K562 (cell line): ENCODE measurements at regions not wholly inside any gene's neighbourhood (a gene's known extent, or its start where the extent isn't known, plus 50 kb on each side); places are given as distances from the start of the nearest gene placed in this dataset.

Experiments
- ATAC-seq: fragments of 200-7000 bp; cut with Tn5 transposase; 3 replicates; pipeline ENCODE4 v1.9.1; 2020; ENCODE audit warnings: moderate library complexity
- BruUV-seq: library from RNA; stranded (reverse); fragments of 400-500 nt; replicated peaks from 2 replicates; lab custom pipeline; 2021; lab: Mats Ljungman, UMichigan
- CTCF ChIA-PET: fragments of 300-600 bp; formaldehyde crosslinking; extraction: SDS; loops from one replicate; lab custom pipeline; 2021; ENCODE audit warnings: low intra/inter-chr PET ratio; lab: Yijun Ruan, JAX
- POLR2A ChIA-PET: fragments of 300-600, 350-650 bp; sonication (Branson Sonifier 250); formaldehyde crosslinking; extraction: SDS; loops from one replicate; lab custom pipeline; 2021; ENCODE audit warnings: antibody characterized with exemption, inconsistent platforms; lab: Yijun Ruan, JAX
- DNase-seq, 4 experiments: peaks; one replicate each; pipeline versions ENCODE4 v3.0.0 to v3.0.0-alpha.2; 2011 to 2018; ENCODE audit warnings: low spot score in 3 of 4, mixed read lengths in 3 of 4; ENCODE audit errors: extremely low read depth in 1 of 4
- FAIRE-seq: peaks from 2 replicates; lab custom pipeline; 2011; peaks lifted over from hg19 to GRCh38; lab: Jason Lieb, UNC
- H2AFZ ChIP-seq: 2 replicates; pipeline ENCODE4 v1.6.0; 2011; ENCODE audit warnings: low read depth, low read length, control low read depth, inconsistent platforms
- H3K27ac ChIP-seq: fragments of 200-600 bp; 3 replicates; pipeline ENCODE4 v1.8.0; 2011; ENCODE audit warnings: low read depth, mild to moderate bottlenecking, control low read depth, inconsistent platforms, low read length, moderate library complexity, mixed read lengths; ENCODE audit errors: extremely low read depth
- H3K27me3 ChIP-seq, 2 experiments: fragments of 300-600 bp in 1 of 2; 2 replicates in 1 of 2; 3 replicates in 1 of 2; pipeline versions ENCODE4 v1.6.0 to v1.8.0; 2011; ENCODE audit warnings: inconsistent platforms in 2 of 2, low read length in 2 of 2, mild to moderate bottlenecking in 1 of 2, mixed read lengths in 1 of 2, moderate library complexity in 1 of 2; ENCODE audit not compliant: control insufficient read depth in 2 of 2, insufficient read depth in 2 of 2
- H3K36me3 ChIP-seq: fragments of 300-600 bp; 3 replicates; pipeline ENCODE4 v1.8.0; 2011; ENCODE audit warnings: mild to moderate bottlenecking, low read length, inconsistent platforms; ENCODE audit not compliant: control insufficient read depth, insufficient read depth
- H3K4me1 ChIP-seq, 2 experiments: fragments of 200-600 bp in 1 of 2; replicated peaks in 1 of 2; 2 replicates in 1 of 2; 3 replicates in 1 of 2; pipeline versions ENCODE4 v1.5.1 to v1.8.0; 2011; ENCODE audit warnings: inconsistent platforms in 2 of 2, low read length in 2 of 2, mild to moderate bottlenecking in 1 of 2, mixed read lengths in 1 of 2, moderate library complexity in 1 of 2; ENCODE audit not compliant: control insufficient read depth in 2 of 2, insufficient read depth in 2 of 2
- H3K4me2 ChIP-seq: 2 replicates; pipeline ENCODE4 v1.6.1; 2011; ENCODE audit warnings: low read length, control low read depth, inconsistent platforms, mixed read lengths; ENCODE audit not compliant: insufficient read depth
- H3K4me3 ChIP-seq: fragments of 200-600 bp; sonication (generic), shearing (Covaris generic); 2 replicates; pipeline ENCODE4 v1.5.1; 2016; ENCODE audit warnings: control low read depth, inconsistent platforms
- H3K79me2 ChIP-seq: fragments of 200-600 bp; 3 replicates; pipeline ENCODE4 v1.8.0; 2011; ENCODE audit warnings: low read length, inconsistent platforms; ENCODE audit not compliant: control insufficient read depth, insufficient read depth
- H3K9ac ChIP-seq, 2 experiments: 2 replicates each; pipeline versions ENCODE4 v1.6.0 to v1.6.1; 2011; ENCODE audit warnings: low read depth in 2 of 2, low read length in 2 of 2, control low read depth in 1 of 2, inconsistent platforms in 1 of 2, mild to moderate bottlenecking in 1 of 2, mixed read lengths in 1 of 2; ENCODE audit not compliant: insufficient read depth in 1 of 2
- H3K9me1 ChIP-seq: one replicate; pipeline ENCODE4 v1.6.0; 2011; ENCODE audit warnings: inconsistent platforms, mild to moderate bottlenecking, low read length, moderate library complexity; ENCODE audit not compliant: control insufficient read depth, insufficient read depth
- H3K9me3 ChIP-seq: replicated peaks from 2 replicates; pipeline ENCODE4 v1.5.1; 2011; ENCODE audit warnings: low read depth, low read length, inconsistent platforms; ENCODE audit not compliant: control insufficient read depth, insufficient read depth
- H4K20me1 ChIP-seq: replicated peaks from 2 replicates; pipeline ENCODE4 v1.6.1; 2011; ENCODE audit warnings: low read length, inconsistent platforms, mixed read lengths; ENCODE audit not compliant: control insufficient read depth, insufficient read depth
- CCNT2 ChIP-seq: IDR thresholded peaks from 2 replicates; pipeline ENCODE4 v1.6.1; 2011; ENCODE audit warnings: borderline replicate concordance, low read depth, mild to moderate bottlenecking, moderate library complexity, mixed read lengths, low read length; ENCODE audit not compliant: insufficient read length; ENCODE audit errors: extremely low read depth
- EHMT2 ChIP-seq: fragments of 450-650 bp; IDR thresholded peaks from 2 replicates; pipeline ENCODE4 v1.6.1; 2018; ENCODE audit warnings: antibody characterized with exemption
- GTF2A2 ChIP-seq: IDR thresholded peaks from 2 replicates; pipeline ENCODE4 v1.6.1; 2016; ENCODE audit warnings: mild to moderate bottlenecking, missing genetic modification characterization, missing compliant biosample characterization
- KHSRP ChIP-seq: fragments of 450-650 bp; IDR thresholded peaks from 2 replicates; pipeline ENCODE4 v1.6.1; 2017
- KLF10 ChIP-seq: fragments of 250-450 bp; sonication (Bioruptor Pico); IDR thresholded peaks from 2 replicates; pipeline ENCODE4 v1.6.1; 2021; ENCODE audit warnings: matching md5 sums
- NFIX ChIP-seq: fragments of 250-450 bp; sonication (Bioruptor Pico); IDR thresholded peaks from 2 replicates; pipeline ENCODE4 v1.4.0; 2020; ENCODE audit warnings: low read depth, mild to moderate bottlenecking, moderate library complexity
- PHF8 ChIP-seq: fragments of 200-600 bp; sonication (generic); IDR thresholded peaks from 2 replicates; pipeline ENCODE4 v1.6.1; 2012; ENCODE audit warnings: mixed run types, mild to moderate bottlenecking, inconsistent platforms, low read length, moderate library complexity, borderline replicate concordance
- ZNF644 ChIP-seq: fragments of 200-800 bp; sonication (Bioruptor generic); IDR thresholded peaks from 2 replicates; pipeline ENCODE4 v1.6.1; 2016; ENCODE audit warnings: low read depth, missing genetic modification characterization, missing compliant biosample characterization
- WGBS: fragments of 100-300 bp; shearing (Covaris generic); methylation state at CpG from one replicate; pipeline ENCODE4 v1.1.6; 2016; ENCODE audit warnings: low coverage, mixed read lengths; ENCODE audit not compliant: insufficient coverage; ENCODE audit errors: missing lambda C conversion rate; 5-methylcytosine and 5-hydroxymethylcytosine counted together
- in situ Hi-C: fragments of 300-500 bp; cut with MboI; formaldehyde crosslinking; loops from 4 replicates; pipeline ENCODE4 v1.15.0; 2018; ENCODE audit warnings: inconsistent platforms, mixed read lengths
- intact Hi-C: fragments of 100-400 bp; cut with micrococcal nuclease; formaldehyde crosslinking; loops from 2 replicates; pipeline ENCODE4 v1.14.2; 2022
- TF ChIP-seq, protein P1 (sequence below): fragments of 450-650 bp; IDR thresholded peaks from 2 replicates; pipeline ENCODE4 v1.6.1; 2016; ENCODE audit warnings: antibody characterized with exemption
- TF ChIP-seq, protein P2 (sequence below): fragments of 450-650 bp; formaldehyde crosslinking; IDR thresholded peaks from 2 replicates; pipeline ENCODE4 v1.4.0; 2020; ENCODE audit warnings: mild to moderate bottlenecking, mixed read lengths
- TF ChIP-seq, protein P3 (sequence below): fragments of 450-650 bp; IDR thresholded peaks from 2 replicates; pipeline ENCODE4 v1.6.1; 2016; ENCODE audit warnings: missing biosample characterization, missing genetic modification characterization

DNA sequence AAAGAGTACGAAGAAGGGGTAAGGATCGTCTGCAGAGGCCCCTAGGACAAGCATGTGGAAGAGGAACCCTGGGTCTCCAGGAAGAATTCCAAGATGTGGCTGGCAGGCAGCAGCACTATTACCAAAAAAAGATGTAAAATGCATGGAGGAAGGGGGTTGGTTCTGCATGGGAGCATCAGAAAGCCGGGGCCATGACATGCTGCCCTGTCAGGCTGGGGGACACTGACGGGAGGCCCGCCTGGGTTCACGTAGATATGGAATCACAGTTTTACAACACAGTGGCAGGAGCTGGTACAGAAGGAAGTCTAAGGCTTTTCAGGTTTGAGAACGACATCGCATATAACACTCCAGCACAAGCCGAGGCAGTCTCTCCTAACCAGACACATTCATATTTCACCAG is 150.0 kb upstream of the GSC start:
- Histone ChIP-seq H3K27ac (no peak overlapping the region), H3K9me1 (no peaks in the 10 kb centered on the region), H2AFZ (no peak overlapping the region), H3K36me3 (no peaks in the 10 kb centered on the region), H3K27me3 (peaks cover 0 to 13% of the 10 kb centered on the region in 2 experiments; a peak in 3 of 5 replicates), H3K4me2 (no peak overlapping the region), H4K20me1 (no peaks in the 10 kb centered on the region), H3K4me3 (no peak overlapping the region), H3K9me3 (no peaks in the 10 kb centered on the region), H3K4me1 (no peaks in the 10 kb centered on the region), H3K9ac (no peak overlapping the region), H3K79me2 (no peaks in the 10 kb centered on the region)
- BruUV-seq = no TSS peak
- intact Hi-C loops = no loop called here
- TF ChIP-seq NFIX (CRISPR knock-in tag) = no peak
- no peak for TF ChIP-seq KLF10 (CRISPR knock-in tag)
- TF ChIP-seq GTF2A2 (tag) = no peak
- TF ChIP-seq ZNF644 (tag) = no peak
- TF ChIP-seq KHSRP = no peak
- TF ChIP-seq, protein P1, sequence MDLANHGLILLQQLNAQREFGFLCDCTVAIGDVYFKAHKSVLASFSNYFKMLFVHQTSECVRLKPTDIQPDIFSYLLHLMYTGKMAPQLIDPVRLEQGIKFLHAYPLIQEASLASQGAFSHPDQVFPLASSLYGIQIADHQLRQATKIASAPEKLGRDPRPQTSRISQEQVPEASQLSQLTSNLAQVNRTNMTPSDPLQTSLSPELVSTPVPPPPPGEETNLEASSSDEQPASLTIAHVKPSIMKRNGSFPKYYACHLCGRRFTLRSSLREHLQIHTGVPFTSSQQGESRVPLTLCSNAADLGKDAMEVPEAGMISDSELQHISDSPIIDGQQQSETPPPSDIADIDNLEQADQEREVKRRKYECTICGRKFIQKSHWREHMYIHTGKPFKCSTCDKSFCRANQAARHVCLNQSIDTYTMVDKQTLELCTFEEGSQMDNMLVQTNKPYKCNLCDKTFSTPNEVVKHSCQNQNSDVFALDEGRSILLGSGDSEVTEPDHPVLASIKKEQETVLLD = no peak
- TF ChIP-seq, protein P2, sequence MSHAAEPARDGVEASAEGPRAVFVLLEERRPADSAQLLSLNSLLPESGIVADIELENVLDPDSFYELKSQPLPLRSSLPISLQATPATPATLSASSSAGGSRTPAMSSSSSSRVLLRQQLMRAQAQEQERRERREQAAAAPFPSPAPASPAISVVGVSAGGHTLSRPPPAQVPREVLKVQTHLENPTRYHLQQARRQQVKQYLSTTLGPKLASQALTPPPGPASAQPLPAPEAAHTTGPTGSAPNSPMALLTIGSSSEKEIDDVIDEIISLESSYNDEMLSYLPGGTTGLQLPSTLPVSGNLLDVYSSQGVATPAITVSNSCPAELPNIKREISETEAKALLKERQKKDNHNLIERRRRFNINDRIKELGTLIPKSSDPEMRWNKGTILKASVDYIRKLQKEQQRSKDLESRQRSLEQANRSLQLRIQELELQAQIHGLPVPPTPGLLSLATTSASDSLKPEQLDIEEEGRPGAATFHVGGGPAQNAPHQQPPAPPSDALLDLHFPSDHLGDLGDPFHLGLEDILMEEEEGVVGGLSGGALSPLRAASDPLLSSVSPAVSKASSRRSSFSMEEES (CRISPR knock-in tag) = no peak
- no peak for TF ChIP-seq PHF8
- no peak for TF ChIP-seq CCNT2
- TF ChIP-seq, protein P3, sequence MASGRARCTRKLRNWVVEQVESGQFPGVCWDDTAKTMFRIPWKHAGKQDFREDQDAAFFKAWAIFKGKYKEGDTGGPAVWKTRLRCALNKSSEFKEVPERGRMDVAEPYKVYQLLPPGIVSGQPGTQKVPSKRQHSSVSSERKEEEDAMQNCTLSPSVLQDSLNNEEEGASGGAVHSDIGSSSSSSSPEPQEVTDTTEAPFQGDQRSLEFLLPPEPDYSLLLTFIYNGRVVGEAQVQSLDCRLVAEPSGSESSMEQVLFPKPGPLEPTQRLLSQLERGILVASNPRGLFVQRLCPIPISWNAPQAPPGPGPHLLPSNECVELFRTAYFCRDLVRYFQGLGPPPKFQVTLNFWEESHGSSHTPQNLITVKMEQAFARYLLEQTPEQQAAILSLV (tag) = no peak
- TF ChIP-seq EHMT2 = no peak
- no peak for DNase-seq
- FAIRE-seq = no peak
- no peak for ATAC-seq
- WGBS = 0% methylated on average over 6 of the region's 9 CpGs
- ChIA-PET CTCF (no interaction called here), POLR2A (no interaction called here)
- in situ Hi-C loops = no loop called here
